ENCODE measurements at regions not wholly inside any gene's neighbourhood (a gene's known extent, or its start where the extent isn't known, plus 50 kb on each side); places are given as distances from the start of the nearest gene placed in this dataset.

DNA sequence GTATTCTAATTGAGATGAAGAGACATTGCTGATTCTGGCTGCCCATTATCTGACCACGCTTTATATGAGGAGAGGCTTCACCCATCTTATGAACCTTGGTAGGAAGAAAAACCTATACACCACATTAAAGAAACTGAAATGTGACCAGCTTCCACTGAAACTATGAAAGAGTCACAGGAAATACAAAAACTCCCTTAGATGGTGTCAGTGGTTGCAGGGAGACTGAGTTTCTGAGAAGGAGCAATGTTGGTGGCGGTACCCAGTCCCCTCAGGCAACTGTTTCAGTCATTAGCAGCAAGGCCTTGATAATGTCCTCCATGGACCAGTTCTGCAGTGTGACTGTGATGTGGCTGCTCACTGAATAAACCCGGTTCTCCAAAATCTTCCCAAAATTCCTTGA is 110.5 kb upstream of the FTMT start:
- TF ChIP-seq RAD21 (IDR thresholded peaks at IDR 0.05; ENCODE audit: low read length): no peak
- TF ChIP-seq POLR2A (IDR thresholded peaks at IDR 0.05; ENCODE audit: low read depth, low read length): no peak
- TF ChIP-seq FOS (IDR thresholded peaks at IDR 0.05; ENCODE audit: low read depth, low read length): no peak
- TF ChIP-seq MXI1 (IDR thresholded peaks at IDR 0.05; ENCODE audit: borderline replicate concordance, low read depth, low read length): no peak
- no peak for TF ChIP-seq SMC3 (IDR thresholded peaks at IDR 0.05; ENCODE audit: low read depth, low read length)
- TF ChIP-seq RCOR1 (IDR thresholded peaks at IDR 0.05; ENCODE audit: insufficient replicate concordance, low read length): no peak
- no peak for TF ChIP-seq CEBPB (IDR thresholded peaks at IDR 0.05; ENCODE audit: low read depth, low read length)
- TF ChIP-seq, protein P1, sequence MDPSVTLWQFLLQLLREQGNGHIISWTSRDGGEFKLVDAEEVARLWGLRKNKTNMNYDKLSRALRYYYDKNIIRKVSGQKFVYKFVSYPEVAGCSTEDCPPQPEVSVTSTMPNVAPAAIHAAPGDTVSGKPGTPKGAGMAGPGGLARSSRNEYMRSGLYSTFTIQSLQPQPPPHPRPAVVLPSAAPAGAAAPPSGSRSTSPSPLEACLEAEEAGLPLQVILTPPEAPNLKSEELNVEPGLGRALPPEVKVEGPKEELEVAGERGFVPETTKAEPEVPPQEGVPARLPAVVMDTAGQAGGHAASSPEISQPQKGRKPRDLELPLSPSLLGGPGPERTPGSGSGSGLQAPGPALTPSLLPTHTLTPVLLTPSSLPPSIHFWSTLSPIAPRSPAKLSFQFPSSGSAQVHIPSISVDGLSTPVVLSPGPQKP (IDR thresholded peaks at IDR 0.05; ENCODE audit: borderline replicate concordance, low read depth, low read length): no peak
- TF ChIP-seq, protein P2, sequence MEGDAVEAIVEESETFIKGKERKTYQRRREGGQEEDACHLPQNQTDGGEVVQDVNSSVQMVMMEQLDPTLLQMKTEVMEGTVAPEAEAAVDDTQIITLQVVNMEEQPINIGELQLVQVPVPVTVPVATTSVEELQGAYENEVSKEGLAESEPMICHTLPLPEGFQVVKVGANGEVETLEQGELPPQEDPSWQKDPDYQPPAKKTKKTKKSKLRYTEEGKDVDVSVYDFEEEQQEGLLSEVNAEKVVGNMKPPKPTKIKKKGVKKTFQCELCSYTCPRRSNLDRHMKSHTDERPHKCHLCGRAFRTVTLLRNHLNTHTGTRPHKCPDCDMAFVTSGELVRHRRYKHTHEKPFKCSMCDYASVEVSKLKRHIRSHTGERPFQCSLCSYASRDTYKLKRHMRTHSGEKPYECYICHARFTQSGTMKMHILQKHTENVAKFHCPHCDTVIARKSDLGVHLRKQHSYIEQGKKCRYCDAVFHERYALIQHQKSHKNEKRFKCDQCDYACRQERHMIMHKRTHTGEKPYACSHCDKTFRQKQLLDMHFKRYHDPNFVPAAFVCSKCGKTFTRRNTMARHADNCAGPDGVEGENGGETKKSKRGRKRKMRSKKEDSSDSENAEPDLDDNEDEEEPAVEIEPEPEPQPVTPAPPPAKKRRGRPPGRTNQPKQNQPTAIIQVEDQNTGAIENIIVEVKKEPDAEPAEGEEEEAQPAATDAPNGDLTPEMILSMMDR (conservative IDR thresholded peaks at IDR 0.05; ENCODE audit: low read depth, low read length): no peak
- TF ChIP-seq BHLHE40 (IDR thresholded peaks at IDR 0.05; ENCODE audit: low read depth, low read length): no peak
- no peak for TF ChIP-seq RFX5 (IDR thresholded peaks at IDR 0.05; ENCODE audit: low read depth, low read length)
- TF ChIP-seq CHD1 (IDR thresholded peaks at IDR 0.05; ENCODE audit: low read depth, low read length): no peak
- CTCF ChIA-PET: no interaction called here

More for the DNA sequence above, 110.5 kb upstream of the FTMT start:
- Histone ChIP-seq H3K27ac (ENCODE audit: insufficient read depth, low read length) (no peak overlapping the region), H2BK20ac (ENCODE audit: low read depth, low read length) (no peak overlapping the region), H2BK120ac (ENCODE audit: low read depth, low read length) (no peak overlapping the region), H3K18ac (ENCODE audit: low read depth, low read length) (no peak overlapping the region), H2BK15ac (ENCODE audit: low read depth, low read length) (no peak overlapping the region), H3K4me3 (ENCODE audit: insufficient read depth, low read depth, low read length) (no peak overlapping the region), H3K23ac (ENCODE audit: low read depth, low read length) (no peak overlapping the region), H3K4me2 (ENCODE audit: low read depth, low read length) (no peak overlapping the region), H3K27me3 (ENCODE audit: control insufficient read depth, insufficient read depth, low read length) (no peaks in the 10 kb centered on the region), H3K9me3 (ENCODE audit: control insufficient read depth, insufficient read depth, low read length) (no peaks in the 10 kb centered on the region), H2AK5ac (ENCODE audit: low read depth, low read length) (no peak overlapping the region), H3K4me1 (ENCODE audit: control insufficient read depth, insufficient read depth, low read length) (no peaks in the 10 kb centered on the region), H4K5ac (ENCODE audit: low read depth, low read length) (no peak overlapping the region), H4K20me1 (ENCODE audit: insufficient read depth, low read length) (no peaks in the 10 kb centered on the region), H3K14ac (replicated peaks; ENCODE audit: low read depth, low read length) (no peak overlapping the region), H3K56ac (ENCODE audit: extremely low read depth, insufficient read depth, low read length) (no peak overlapping the region), H4K8ac (ENCODE audit: low read depth in 2 of 2, low read length in 2 of 2) (no peak overlapping the region), H3K79me1 (ENCODE audit: low read depth in 1 of 2, low read length in 2 of 2) (no peaks in the 10 kb centered on the region), H3K36me3 (ENCODE audit: control insufficient read depth, insufficient read depth, low read length) (no peaks in the 10 kb centered on the region), H3K9me1 (ENCODE audit: insufficient read depth, low read length) (no peaks in the 10 kb centered on the region), H2AFZ (replicated peaks; ENCODE audit: low read length, poor library complexity) (no peak overlapping the region), H2BK5ac (ENCODE audit: low read depth, low read length, poor library complexity, severe bottlenecking) (no peak overlapping the region), H2AK9ac (replicated peaks; ENCODE audit: low read depth, low read length, poor library complexity) (no peak overlapping the region), H3K9ac (ENCODE audit: low read depth, low read length) (no peak overlapping the region), H4K91ac (ENCODE audit: insufficient read depth, low read depth, low read length) (no peak overlapping the region), H3K4ac (ENCODE audit: low read depth, low read length) (no peak overlapping the region)
- ATAC-seq (ENCODE audit: low read depth) (no peak), DNase-seq (no peak)
- no TSS peak for BruUV-seq (replicated peaks)
- no CpG with 5 or more reads among the region's 3 CpGs for WGBS, 2 experiments (ENCODE audit: extremely low coverage in 2 of 2, insufficient read length in 1 of 2)
- in situ Hi-C loops (cut with MboI; ENCODE audit: low sequenced_read_pairs) (no loop called here), dilution Hi-C loops (cut with HindIII; ENCODE audit: low sequenced_read_pairs, unreplicated experiment) (no loop called here), intact Hi-C loops (cut with micrococcal nuclease) (no loop called here)
- POLR2A ChIA-PET (ENCODE audit: unreplicated experiment): no interaction called here

Measured in IMR-90 (cell line).